GM21737 (cell line): ENCODE measurements at regions not wholly inside any gene's neighbourhood (a gene's known extent, or its start where the extent isn't known, plus 50 kb on each side); places are given as distances from the start of the nearest gene placed in this dataset.
"Not testable (repeated sequence)": the region's sequence is repeated elsewhere in the genome, so short reads cannot be mapped to it uniquely, and the experiment has no call there.

Source experiments
- ATAC-seq: cut with Tn5 transposase; IDR thresholded peaks from one replicate; pipeline ENCODE4 v1.9.1; 2021; ENCODE audit warnings: mild to moderate bottlenecking, moderate library complexity; ENCODE audit not compliant: unreplicated experiment

DNA sequence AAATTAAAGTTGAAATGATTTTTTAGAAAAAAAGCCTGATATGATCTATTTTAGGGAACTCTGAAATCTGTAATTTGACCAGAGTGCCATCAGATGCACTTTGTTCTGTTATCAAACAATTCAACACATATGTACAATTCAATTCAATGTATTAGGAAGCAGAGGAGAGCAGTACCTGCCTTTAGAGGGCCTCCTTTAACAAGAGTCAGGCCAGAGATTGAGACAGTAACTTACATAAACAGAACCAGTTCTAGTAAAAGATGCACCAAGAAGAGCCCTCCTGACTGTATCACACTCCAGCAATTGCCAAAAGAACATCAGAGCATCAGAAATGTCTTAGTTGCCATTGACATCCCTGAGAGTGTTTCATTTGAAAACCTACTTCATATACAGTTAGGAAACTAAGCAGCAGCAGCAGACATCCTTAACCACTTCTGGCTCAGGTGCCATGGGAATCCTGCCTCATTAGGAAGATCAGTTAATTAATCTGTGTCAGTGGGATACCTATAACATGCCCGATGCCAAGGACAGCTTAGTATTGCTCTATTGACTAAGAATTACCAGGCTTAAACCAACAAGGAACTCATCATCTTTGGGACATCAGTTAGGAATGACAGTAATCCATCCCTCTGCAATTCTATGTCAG lies 1222.6 kb upstream of the LRRN3 start:
- no peak for ATAC-seq

DNA sequence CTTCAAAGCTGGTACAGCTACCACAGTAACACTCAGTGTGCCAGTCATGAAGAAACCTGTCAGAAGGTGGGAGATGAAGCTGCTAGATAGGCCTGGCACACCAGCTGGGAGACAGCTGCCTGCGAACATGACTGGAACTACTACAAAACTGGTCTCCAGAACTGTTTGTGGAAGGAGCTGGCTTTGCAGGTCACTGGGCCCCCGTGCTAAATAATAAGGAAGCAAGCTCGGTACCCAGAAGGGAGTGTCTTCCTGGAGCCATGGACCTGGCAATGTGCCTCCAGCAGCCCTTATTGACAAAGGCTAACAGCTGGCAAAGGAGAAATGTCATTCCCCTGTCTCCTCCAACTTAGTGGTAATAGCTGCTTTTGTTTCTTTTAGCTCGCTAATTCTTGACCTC lies 1217.6 kb upstream of the LRRN3 start:
- no peak for ATAC-seq

DNA sequence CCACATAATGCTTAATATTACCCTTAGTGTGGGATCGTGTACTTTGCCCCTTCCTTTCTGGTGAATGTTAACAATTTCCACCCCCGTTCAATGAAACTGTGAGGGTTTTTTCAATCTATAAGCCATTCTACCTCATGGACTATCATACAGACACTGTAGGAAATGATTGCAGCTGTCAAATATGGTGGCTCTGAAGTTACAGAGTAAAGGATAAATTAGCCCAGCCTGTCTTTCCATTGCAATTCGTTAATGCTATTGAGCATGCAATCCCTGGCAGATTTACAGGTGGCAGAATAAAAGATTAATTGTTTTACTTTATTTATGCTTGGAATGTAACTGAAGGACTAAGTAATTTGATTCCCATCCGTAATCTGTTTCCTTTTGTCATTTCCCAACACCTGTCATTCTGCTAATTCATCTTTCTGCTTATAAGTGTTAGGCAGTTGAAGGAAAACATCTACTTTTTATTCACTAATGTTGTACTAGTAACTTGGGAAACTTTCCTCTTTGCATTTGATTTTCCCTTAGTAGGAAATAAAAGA lies 1211.6 kb upstream of the LRRN3 start:
- ATAC-seq, result no peak

DNA sequence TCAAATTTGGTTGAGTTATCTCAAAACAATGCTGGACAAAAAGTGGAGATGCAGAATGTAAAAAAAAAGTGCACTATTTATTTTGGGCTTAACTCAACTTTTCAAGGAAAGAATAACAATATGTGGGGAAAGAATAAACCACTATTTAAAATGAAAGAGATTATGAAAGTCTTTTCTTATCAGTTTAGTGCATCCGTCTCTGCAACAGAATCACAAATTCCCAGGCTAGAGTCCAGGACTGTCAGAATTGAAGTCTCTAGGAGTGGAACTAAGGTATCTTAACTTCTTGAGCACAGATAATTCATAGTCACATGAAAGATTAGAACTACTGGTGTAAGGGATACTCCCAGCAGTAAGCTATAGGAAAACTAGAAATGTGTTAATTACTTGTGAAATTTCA lies 1200.3 kb upstream of the LRRN3 start:
- ATAC-seq, result no peak

GRCh38 chr7:109893231-109893630 lies 1197.7 kb upstream of the LRRN3 start:
- ATAC-seq, result no peak

DNA sequence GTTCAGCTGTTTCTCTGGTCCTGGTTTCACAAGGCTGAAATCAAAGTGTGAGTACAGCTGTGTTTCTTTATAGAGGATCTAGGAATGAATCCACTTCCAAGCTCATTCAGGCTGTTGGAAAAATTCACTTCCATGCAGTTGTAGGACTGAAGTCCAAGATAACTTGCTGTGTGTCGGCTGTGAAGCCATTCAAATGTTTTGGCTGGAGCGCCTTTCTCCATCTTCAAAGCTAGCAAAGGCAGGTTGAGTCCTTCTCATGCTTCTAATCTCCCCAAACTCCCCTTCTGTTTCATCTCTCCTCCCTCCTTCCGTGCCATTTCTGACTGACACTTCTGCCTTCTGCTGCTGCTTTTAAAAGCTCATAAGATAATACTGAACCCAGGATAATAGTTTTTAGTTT lies 1195.4 kb upstream of the LRRN3 start:
- ATAC-seq, result no peak

DNA sequence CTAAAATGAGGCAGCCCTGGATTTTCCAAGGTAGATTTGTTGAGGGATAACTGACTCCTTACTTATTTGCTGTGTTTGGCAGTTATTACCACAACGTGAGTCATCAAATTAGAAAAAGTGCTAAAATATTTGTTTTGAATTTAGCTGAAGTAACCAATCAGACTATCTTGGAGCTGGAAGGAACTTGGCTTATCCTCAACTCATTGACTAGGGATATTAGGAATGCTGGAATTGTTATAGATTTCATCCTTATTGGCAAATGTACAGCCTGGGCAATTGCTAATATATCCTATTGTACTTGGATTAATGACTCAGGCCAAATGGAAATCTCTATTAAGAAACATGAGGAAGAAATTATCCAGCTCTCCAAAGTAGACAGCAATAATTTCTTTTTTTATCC lies 1189.0 kb upstream of the LRRN3 start:
- no peak for ATAC-seq

DNA sequence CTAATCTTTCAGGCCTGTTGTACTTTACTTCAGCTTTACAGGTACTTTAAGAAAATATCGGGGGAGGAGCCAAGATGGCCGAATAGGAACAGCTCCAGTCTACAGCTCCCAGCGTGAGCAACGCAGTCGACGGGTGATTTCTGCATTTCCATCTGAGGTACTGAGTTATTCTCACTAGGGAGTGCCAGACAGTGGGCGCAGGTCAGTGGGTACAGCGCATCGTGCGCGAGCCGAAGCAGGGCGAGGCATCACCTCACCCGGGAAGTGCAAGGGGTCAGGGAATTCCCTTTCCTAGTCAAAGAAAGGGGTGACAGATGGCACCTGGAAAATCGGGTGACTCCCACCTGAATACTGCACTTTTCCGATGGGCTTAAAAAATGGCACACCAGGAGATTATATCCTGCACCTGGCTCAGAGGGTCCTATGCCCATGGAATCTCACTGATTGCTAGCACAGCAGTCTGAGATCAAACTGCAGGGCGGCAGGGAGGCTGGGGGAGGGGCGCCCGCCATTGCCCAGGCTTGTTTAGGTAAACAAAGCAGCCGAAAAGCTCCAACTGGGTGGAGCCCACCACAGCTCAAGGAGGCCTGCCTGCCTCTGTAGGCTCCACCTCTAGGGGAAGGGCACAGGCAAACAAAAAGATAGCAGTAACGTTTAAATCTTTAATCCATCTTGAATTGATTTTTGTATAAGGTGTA lies 1185.4 kb upstream of the LRRN3 start:
- not testable (repeated sequence) for ATAC-seq

- ATAC-seq, result no peak
These were observed 1175.3 kb upstream of the LRRN3 start for GRCh38 chr7:109915670-109916069.

DNA sequence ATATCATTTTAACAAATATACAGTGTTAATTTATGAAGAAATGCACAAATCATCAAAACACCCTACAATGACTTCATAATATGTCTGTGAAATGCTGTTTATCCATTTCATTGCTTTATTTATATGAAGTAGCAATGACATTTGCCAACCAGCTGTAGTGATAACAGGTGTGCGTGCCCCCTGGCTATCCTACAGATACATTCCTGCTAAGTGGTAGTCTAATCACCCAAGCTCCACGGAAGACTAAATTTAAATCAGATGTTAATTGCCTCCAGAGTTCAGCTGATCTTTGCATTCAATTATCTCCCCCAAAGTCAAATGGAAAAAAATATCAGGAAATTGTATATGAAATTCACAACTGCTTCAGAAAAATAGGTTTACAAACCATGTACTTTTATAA lies 1164.2 kb upstream of the LRRN3 start:
- no peak for ATAC-seq

GRCh38 chr7:109930049-109930448 lies 1160.9 kb upstream of the LRRN3 start:
- ATAC-seq, result no peak

- ATAC-seq, result no peak
These were observed 1151.7 kb upstream of the LRRN3 start for GRCh38 chr7:109939207-109939606.

DNA sequence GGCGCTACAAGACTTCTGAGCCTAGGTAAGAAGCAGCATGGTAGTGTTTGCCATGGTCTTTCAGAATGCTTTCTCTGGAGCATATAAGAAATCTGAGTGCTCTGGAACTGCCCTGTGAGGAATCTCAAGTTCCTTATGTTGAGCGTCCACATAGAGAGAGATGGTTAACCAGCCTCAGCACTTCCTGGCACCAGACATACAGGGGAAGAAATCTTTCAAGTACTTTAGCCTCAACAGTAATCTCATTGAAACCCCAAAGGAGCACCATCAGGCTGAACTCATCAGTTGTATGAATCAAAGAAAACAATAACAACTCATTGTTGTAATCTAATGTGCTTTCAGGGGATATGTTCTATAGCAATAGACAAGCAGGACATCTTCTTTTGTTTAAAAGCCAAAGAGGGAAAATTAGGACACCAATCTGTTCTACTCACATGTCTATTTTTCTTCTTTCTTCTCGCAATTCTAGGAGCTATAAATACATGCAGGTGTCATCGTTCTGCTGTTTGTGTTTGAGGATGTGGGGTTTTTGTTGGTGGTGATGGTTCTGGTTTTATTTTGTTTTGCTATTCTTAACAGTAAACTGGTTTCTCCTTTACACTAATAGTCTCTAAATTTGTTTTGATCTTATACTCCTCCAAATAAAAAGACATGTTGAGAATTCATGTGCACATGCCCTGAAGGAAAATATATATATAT lies 1145.0 kb upstream of the LRRN3 start:
- no peak for ATAC-seq

DNA sequence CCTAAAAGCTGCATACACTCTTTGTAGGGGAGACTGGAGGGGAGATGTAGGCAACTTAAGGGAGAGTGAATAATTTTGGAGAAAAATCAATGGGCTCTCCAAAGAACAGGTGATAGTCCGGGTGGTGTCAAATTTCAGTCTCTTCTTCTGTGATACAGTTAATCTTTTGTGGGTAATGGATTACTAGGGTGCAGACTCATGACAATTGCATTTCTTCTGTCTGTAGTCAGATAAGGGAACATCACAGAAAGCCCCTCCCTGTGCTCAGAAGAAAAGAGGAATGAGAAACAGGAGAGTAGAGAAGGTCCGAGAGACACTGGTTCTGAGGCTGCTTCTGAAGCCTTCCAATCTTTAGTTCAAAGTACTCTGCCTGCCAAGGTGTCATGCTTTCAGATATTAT lies 1140.7 kb upstream of the LRRN3 start:
- no peak for ATAC-seq

DNA sequence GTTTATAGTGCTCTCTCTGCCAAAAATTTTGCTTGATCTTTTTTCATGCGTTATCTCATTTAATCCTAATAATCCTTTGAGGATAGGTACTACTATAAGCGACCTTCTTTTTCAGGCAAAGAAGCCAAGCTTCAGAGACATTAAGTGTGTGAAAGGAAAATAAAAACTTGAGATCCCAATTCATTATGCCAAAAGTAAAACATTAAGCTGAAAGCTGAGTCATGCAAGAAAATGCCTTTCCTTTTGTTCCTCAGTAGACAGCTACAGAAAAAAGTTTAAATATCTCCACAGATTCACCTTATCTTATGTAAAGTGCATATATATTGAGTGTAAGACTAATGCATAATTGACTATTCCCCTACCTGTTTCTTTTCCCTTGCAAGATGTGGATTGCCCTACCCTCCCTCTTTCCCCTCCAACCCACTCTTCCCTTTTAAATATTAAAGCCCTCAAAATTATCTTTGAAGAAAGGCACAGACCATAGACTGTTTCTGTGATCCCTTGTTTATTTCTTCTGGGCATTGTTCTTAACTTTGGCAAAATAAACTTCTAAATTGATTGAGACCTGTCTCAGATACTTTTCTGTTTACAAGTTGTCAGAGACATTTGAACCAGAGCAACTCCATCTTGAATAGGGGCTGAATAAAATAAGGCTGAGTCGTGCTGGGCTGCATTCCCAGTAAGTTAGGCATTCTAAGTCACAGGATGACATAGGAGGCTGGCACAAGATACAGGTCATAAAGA lies 1139.9 kb upstream of the LRRN3 start:
- ATAC-seq, result no peak

DNA sequence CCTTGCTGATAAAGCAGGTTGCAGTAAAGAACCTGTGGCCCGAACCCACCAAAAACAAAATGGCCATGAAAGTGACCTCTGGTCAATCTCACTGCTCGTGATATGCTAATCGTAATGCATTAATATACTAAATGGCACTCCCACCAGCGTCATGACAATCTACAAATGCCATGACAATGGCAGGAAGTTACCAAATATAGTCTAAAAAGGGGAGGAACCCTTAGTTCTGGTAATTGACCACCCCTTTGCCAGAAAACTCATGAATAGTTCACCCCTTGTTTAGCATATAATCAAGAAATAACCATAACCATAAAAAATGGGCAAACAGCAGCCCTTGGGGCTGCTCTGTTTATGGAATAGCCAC lies 1139.4 kb upstream of the LRRN3 start:
- ATAC-seq, result no peak

DNA sequence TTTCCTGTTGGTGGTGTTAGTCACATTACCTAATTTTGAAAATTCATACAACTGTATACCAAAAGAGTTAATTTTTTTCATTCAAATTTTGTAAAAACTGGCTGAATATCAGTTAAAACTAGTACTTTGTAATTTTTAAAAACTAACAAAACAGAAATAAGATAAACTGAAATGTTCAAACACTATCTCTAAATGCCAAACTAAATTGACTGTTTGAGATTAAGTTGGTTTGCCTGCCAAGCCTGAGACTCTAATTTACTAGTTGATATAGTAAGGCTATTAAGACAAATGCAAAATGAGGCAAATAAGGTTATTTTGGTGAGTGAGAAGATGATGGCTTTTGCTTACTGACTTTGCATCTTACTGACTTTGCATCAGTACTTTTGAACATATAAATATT lies 1134.9 kb upstream of the LRRN3 start:
- ATAC-seq, result no peak

DNA sequence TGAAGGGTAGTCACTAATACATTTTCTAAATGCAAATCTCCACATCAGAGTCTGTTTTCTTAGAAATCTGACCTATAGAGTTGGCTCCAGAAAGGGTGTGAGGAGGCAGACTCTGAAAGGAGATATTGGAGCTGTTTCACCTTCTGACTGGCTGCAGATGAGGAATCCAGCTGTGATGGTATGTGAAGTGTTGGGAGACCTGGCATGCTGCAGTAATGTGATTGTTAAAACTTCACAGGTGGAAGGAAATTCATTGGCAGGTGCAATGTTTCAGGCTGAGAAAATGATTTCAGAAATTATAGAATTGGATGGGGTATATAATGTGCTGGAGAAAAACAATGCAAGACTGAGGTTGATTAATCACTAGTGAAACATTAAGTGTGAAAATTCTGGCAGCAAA lies 1134.0 kb upstream of the LRRN3 start:
- no peak for ATAC-seq

GRCh38 chr7:109963741-109964140 lies 1127.2 kb upstream of the LRRN3 start:
- no peak for ATAC-seq

GRCh38 chr7:109964780-109965179 lies 1126.1 kb upstream of the LRRN3 start:
- no peak for ATAC-seq

DNA sequence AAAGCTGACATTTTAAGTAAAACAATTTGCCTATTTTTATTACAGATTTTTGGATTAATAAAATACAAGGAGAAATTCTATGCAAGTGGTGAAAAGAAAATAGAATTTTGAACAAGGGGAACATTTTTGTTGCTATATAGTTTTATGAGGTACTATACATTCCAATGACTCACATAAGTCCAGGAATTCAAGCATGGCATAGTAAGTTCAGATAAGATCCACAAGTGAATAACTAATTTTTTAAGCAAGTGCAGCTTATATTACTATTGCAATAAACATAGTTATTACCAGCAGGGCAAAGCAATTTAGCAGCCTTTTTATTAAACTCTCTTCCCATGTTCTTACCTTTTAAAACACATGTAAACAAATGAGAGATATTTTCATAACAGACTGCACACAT lies 1123.5 kb upstream of the LRRN3 start:
- ATAC-seq, result no peak
